ENCODE measurements at regions not wholly inside any gene's neighbourhood (a gene's known extent, or its start where the extent isn't known, plus 50 kb on each side); places are given as distances from the start of the nearest gene placed in this dataset.

GRCh38 chr6:14448246-14448645, 330.7 kb downstream of the CD83 start:
- Histone ChIP-seq H2AFZ (no peak overlapping the region), H3K4me2 (ENCODE audit: unreplicated experiment) (no peak overlapping the region), H3K79me2 (ENCODE audit: insufficient read depth) (no peaks in the 10 kb centered on the region), H3K4me3 (no peak overlapping the region), H3K9me2 (ENCODE audit: insufficient read depth) (no peaks in the 10 kb centered on the region), H3K9me3 (ENCODE audit: low read depth) (no peaks in the 10 kb centered on the region), H3K27me3 (replicated peaks; ENCODE audit: insufficient read depth) (no peaks in the 10 kb centered on the region), H4K20me1 (ENCODE audit: insufficient read depth) (no peaks in the 10 kb centered on the region), H3K4me1 (ENCODE audit: insufficient read depth) (peaks cover 10% of the 10 kb centered on the region; the same call in 1 of the 2 replicates), H3K27ac (no peak overlapping the region), H3F3A (ENCODE audit: insufficient read depth) (no peaks in the 10 kb centered on the region), H3K9ac (no peak overlapping the region), H3K36me3 (ENCODE audit: low read depth) (no peaks in the 10 kb centered on the region)
- in situ Hi-C loops (cut with MboI) = no loop called here
- DNase-seq = no peak
- TF ChIP-seq EZH2 (IDR thresholded peaks at IDR 0.05; ENCODE audit: insufficient read depth, poor library complexity, severe bottlenecking) (no peak), EZH2phosphoT487 (IDR thresholded peaks at IDR 0.05; ENCODE audit: insufficient read depth, low read depth) (no peak)
- 80 to 82% methylated on average over 1 of the region's 1 CpG for WGBS, 2 experiments (ENCODE audit: low coverage in 1 of 2, low lambda C conversion rate in 2 of 2, missing lambda C conversion rate in 2 of 2)

DNA sequence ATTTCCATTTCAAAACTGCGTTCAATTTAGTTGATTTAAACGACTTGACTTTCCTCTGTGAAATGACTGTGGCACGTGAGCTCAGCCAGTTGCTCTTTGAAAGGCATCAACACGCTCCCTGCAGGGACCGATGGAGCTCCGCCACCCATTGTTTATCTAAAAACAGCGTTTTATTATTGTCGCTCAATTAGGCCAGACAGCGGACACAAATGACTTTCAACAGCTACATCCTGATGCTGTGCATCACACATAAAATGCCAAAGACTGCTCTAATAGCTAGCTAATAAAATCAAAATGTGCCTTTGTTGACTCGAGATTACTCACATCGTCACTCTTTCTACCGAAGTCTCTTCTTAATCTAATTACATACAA, 332.5 kb downstream of the CD83 start:
- peaks cover 10% of the 10 kb centered on the region; the same call in 1 of the 2 replicates for H3K4me1 ChIP-seq (ENCODE audit: insufficient read depth)
- DNase-seq = peak; percentile 46
- in situ Hi-C loops (cut with MboI) = no loop called here
- no peaks in the 10 kb centered on the region for H3K27me3 ChIP-seq (replicated peaks; ENCODE audit: insufficient read depth)
- no peak overlapping the region for H3K9ac ChIP-seq
- H3K9me2 ChIP-seq (ENCODE audit: insufficient read depth) = no peaks in the 10 kb centered on the region
- WGBS, 2 experiments (ENCODE audit: low coverage in 1 of 2, low lambda C conversion rate in 2 of 2, missing lambda C conversion rate in 2 of 2) = 12 to 16% methylated on average over 12 of the region's 12 CpGs
- 0 out of 2 replicates have a peak overlapping the region, but pooled peaks have one; percentile 7 for H3K4me3 ChIP-seq
- H3K36me3 ChIP-seq (ENCODE audit: low read depth) = no peaks in the 10 kb centered on the region
- peak overlapping the region; percentile 60 for H2AFZ ChIP-seq
- no peak overlapping the region for H3K27ac ChIP-seq
- no peaks in the 10 kb centered on the region for H3F3A ChIP-seq (ENCODE audit: insufficient read depth)
- H4K20me1 ChIP-seq (ENCODE audit: insufficient read depth) = no peaks in the 10 kb centered on the region
- H3K79me2 ChIP-seq (ENCODE audit: insufficient read depth) = no peaks in the 10 kb centered on the region
- H3K4me2 ChIP-seq (ENCODE audit: unreplicated experiment) = peak overlapping the region; percentile 23
- no peak for TF ChIP-seq EZH2 (IDR thresholded peaks at IDR 0.05; ENCODE audit: insufficient read depth, poor library complexity, severe bottlenecking)
- TF ChIP-seq EZH2phosphoT487 (IDR thresholded peaks at IDR 0.05; ENCODE audit: insufficient read depth, low read depth) = no peak
- H3K9me3 ChIP-seq (ENCODE audit: low read depth) = no peaks in the 10 kb centered on the region

- H3K79me2 ChIP-seq (ENCODE audit: insufficient read depth) = no peaks in the 10 kb centered on the region
- H3K9me3 ChIP-seq (ENCODE audit: low read depth) = no peaks in the 10 kb centered on the region
- TF ChIP-seq EZH2 (IDR thresholded peaks at IDR 0.05; ENCODE audit: insufficient read depth, poor library complexity, severe bottlenecking) = no peak
- TF ChIP-seq EZH2phosphoT487 (IDR thresholded peaks at IDR 0.05; ENCODE audit: insufficient read depth, low read depth) = no peak
- H2AFZ ChIP-seq = peak overlapping the region; percentile 60
- in situ Hi-C loops (cut with MboI) = no loop called here
- no peaks in the 10 kb centered on the region for H3K27me3 ChIP-seq (replicated peaks; ENCODE audit: insufficient read depth)
- no peaks in the 10 kb centered on the region for H3K9me2 ChIP-seq (ENCODE audit: insufficient read depth)
- no peak overlapping the region for H3K27ac ChIP-seq
- no peaks in the 10 kb centered on the region for H4K20me1 ChIP-seq (ENCODE audit: insufficient read depth)
- H3K4me2 ChIP-seq (ENCODE audit: unreplicated experiment) = peak overlapping the region; percentile 23
- H3K9ac ChIP-seq = no peak overlapping the region
- 0 out of 2 replicates have a peak overlapping the region, but pooled peaks have one; percentile 7 for H3K4me3 ChIP-seq
- no peaks in the 10 kb centered on the region for H3K36me3 ChIP-seq (ENCODE audit: low read depth)
- peaks cover 10% of the 10 kb centered on the region; the same call in 1 of the 2 replicates for H3K4me1 ChIP-seq (ENCODE audit: insufficient read depth)
- WGBS, 2 experiments (ENCODE audit: low coverage in 1 of 2, low lambda C conversion rate in 2 of 2, missing lambda C conversion rate in 2 of 2) = 51 to 57% methylated on average over 6 of the region's 6 CpGs
- no peak for DNase-seq
- no peaks in the 10 kb centered on the region for H3F3A ChIP-seq (ENCODE audit: insufficient read depth)
Measured at GRCh38 chr6:14450578-14450977, 333.0 kb downstream of the CD83 start.

GRCh38 chr6:14451594-14452374, 334.2 kb downstream of the CD83 start:
- in situ Hi-C loops (cut with MboI) = no loop called here
- H3K4me1 ChIP-seq (ENCODE audit: insufficient read depth) = peaks cover 10% of the 10 kb centered on the region; the same call in 1 of the 2 replicates

More at GRCh38 chr6:14451594-14452374, 334.2 kb downstream of the CD83 start:
- no peak for TF ChIP-seq EZH2 (IDR thresholded peaks at IDR 0.05; ENCODE audit: insufficient read depth, poor library complexity, severe bottlenecking)
- TF ChIP-seq EZH2phosphoT487 (IDR thresholded peaks at IDR 0.05; ENCODE audit: insufficient read depth, low read depth) = no peak
- Histone ChIP-seq H3K9me2 (ENCODE audit: insufficient read depth) (no peaks in the 10 kb centered on the region), H3K9me3 (ENCODE audit: low read depth) (no peaks in the 10 kb centered on the region), H3K9ac (no peak overlapping the region), H3K27ac (no peak overlapping the region), H3F3A (ENCODE audit: insufficient read depth) (no peaks in the 10 kb centered on the region), H4K20me1 (ENCODE audit: insufficient read depth) (no peaks in the 10 kb centered on the region), H3K4me3 (no peak overlapping the region), H3K27me3 (replicated peaks; ENCODE audit: insufficient read depth) (no peaks in the 10 kb centered on the region), H3K79me2 (ENCODE audit: insufficient read depth) (no peaks in the 10 kb centered on the region), H3K4me2 (ENCODE audit: unreplicated experiment) (no peak overlapping the region), H3K36me3 (ENCODE audit: low read depth) (no peaks in the 10 kb centered on the region), H2AFZ (no peak overlapping the region)
- 98 to 99% methylated on average over 9 of the region's 9 CpGs for WGBS, 2 experiments (ENCODE audit: low coverage in 1 of 2, low lambda C conversion rate in 2 of 2, missing lambda C conversion rate in 2 of 2)
- no peak for DNase-seq

All from GM23248 (cell line).